ENCODE measurements at regions not wholly inside any gene's neighbourhood (a gene's known extent, or its start where the extent isn't known, plus 50 kb on each side); places are given as distances from the start of the nearest gene placed in this dataset.

GRCh38 chr2:64326578-64327050 is 127.3 kb upstream of the LGALSL start:
- Mint-ChIP-seq H3K4me3 (peak overlapping the region; percentile 77 to 93 (median 88)), H3K9me3 (no peaks in the 10 kb centered on the region)

GRCh38 chr2:64327129-64327509 is 126.8 kb upstream of the LGALSL start:
- H3K9me3 Mint-ChIP-seq, result no peaks in the 10 kb centered on the region
- peaks cover 75 to 77% of the 10 kb centered on the region in 2 donors for H3K4me1 Mint-ChIP-seq

More at GRCh38 chr2:64326578-64327050, 127.3 kb upstream of the LGALSL start:
- Mint-ChIP-seq H3K27me3 (ENCODE audit: low read depth in 3 of 3) (peaks cover 0 to 7% (median 4%) of the 10 kb centered on the region in 3 donors), H3K27ac (peak overlapping the region; percentile 88 to 97 (median 94)), H3K36me3 (peaks cover 0 to 4% (median 0%) of the 10 kb centered on the region in 3 donors), H3K4me1 (peaks cover 77 to 82% of the 10 kb centered on the region in 2 donors)
- no peak for DNase-seq

GRCh38 chr2:64327510-64328414 is 126.2 kb upstream of the LGALSL start:
- H3K9me3 Mint-ChIP-seq, result no peaks in the 10 kb centered on the region
- peaks cover 0 to 4% (median 0%) of the 10 kb centered on the region in 3 donors for H3K36me3 Mint-ChIP-seq
- H3K4me1 Mint-ChIP-seq, result peaks cover 68 to 71% of the 10 kb centered on the region in 2 donors
- H3K27me3 Mint-ChIP-seq (ENCODE audit: low read depth in 3 of 3), result peaks cover 0 to 4% (median 3%) of the 10 kb centered on the region in 3 donors
- DNase-seq, result peak; percentile 42 to 57 (median 52)
- H3K27ac Mint-ChIP-seq, result peak overlapping the region; percentile 80 to 97 (median 91)
- peak overlapping the region; percentile 75 to 93 (median 77) for H3K4me3 Mint-ChIP-seq

More at GRCh38 chr2:64327129-64327509, 126.8 kb upstream of the LGALSL start:
- Mint-ChIP-seq H3K27ac (peak overlapping the region; percentile 80 to 97 (median 91)), H3K4me3 (peak overlapping the region; percentile 75 to 93 (median 85)), H3K36me3 (peaks cover 0 to 4% (median 0%) of the 10 kb centered on the region in 3 donors), H3K27me3 (ENCODE audit: low read depth in 3 of 3) (peaks cover 0 to 7% (median 4%) of the 10 kb centered on the region in 3 donors)
- DNase-seq, result no peak

- Mint-ChIP-seq H3K36me3 (peaks cover 0 to 4% (median 0%) of the 10 kb centered on the region in 3 donors), H3K9me3 (no peaks in the 10 kb centered on the region), H3K27me3 (ENCODE audit: low read depth in 3 of 3) (peaks cover 2 to 4% (median 3%) of the 10 kb centered on the region in 3 donors), H3K4me1 (peaks cover 62 to 64% of the 10 kb centered on the region in 2 donors), H3K4me3 (peak overlapping the region; percentile 75 to 93 (median 77)), H3K27ac (peak overlapping the region; percentile 80 to 97 (median 91))
- no peak for DNase-seq
Observed at GRCh38 chr2:64328415-64328722, 125.6 kb upstream of the LGALSL start.

- Mint-ChIP-seq H3K4me3 (no peak overlapping the region), H3K4me1 (peaks cover 58 to 61% of the 10 kb centered on the region in 2 donors), H3K36me3 (peaks cover 0 to 4% (median 0%) of the 10 kb centered on the region in 3 donors), H3K9me3 (no peaks in the 10 kb centered on the region), H3K27ac (peak overlapping the region in 3 of 6 donors; percentile 12 to 97 (median 42)), H3K27me3 (ENCODE audit: low read depth in 3 of 3) (peaks cover 2 to 4% (median 3%) of the 10 kb centered on the region in 3 donors)
- DNase-seq, result no peak
Observed at GRCh38 chr2:64328756-64329155, 125.2 kb upstream of the LGALSL start.

- DNase-seq, result no peak
- Mint-ChIP-seq H3K4me1 (peaks cover 47 to 50% of the 10 kb centered on the region in 2 donors), H3K4me3 (no peak overlapping the region), H3K9me3 (no peaks in the 10 kb centered on the region), H3K27me3 (ENCODE audit: low read depth in 3 of 3) (peaks cover 2 to 4% (median 3%) of the 10 kb centered on the region in 3 donors), H3K36me3 (peaks cover 0 to 4% (median 0%) of the 10 kb centered on the region in 3 donors), H3K27ac (peak overlapping the region in 2 of 6 donors; percentile 29 to 76)
Observed at GRCh38 chr2:64329848-64330247, 124.1 kb upstream of the LGALSL start.

GRCh38 chr2:64330281-64331113 is 123.5 kb upstream of the LGALSL start:
- Mint-ChIP-seq H3K4me1 (peaks cover 41 to 43% of the 10 kb centered on the region in 2 donors), H3K27me3 (ENCODE audit: low read depth in 3 of 3) (peaks cover 2 to 4% (median 3%) of the 10 kb centered on the region in 3 donors), H3K9me3 (no peaks in the 10 kb centered on the region), H3K27ac (peak overlapping the region in 5 of 6 donors; percentile 58 to 85 (median 70)), H3K36me3 (peaks cover 0 to 4% (median 0%) of the 10 kb centered on the region in 3 donors), H3K4me3 (peak overlapping the region in 4 of 5 donors; percentile 54 to 75 (median 57))
- DNase-seq, result peak; percentile 71 to 77 (median 73)

GRCh38 chr2:64331114-64331645 is 122.8 kb upstream of the LGALSL start:
- Mint-ChIP-seq H3K9me3 (no peaks in the 10 kb centered on the region), H3K36me3 (peaks cover 0 to 4% (median 0%) of the 10 kb centered on the region in 3 donors), H3K27me3 (ENCODE audit: low read depth in 3 of 3) (peaks cover under 1 to 4% (median 2%) of the 10 kb centered on the region in 3 donors), H3K4me1 (peaks cover 34 to 36% of the 10 kb centered on the region in 2 donors), H3K27ac (peak overlapping the region in 2 of 6 donors; percentile 58 to 85), H3K4me3 (no peak overlapping the region)
- DNase-seq, result no peak

GRCh38 chr2:64331849-64332699 is 121.9 kb upstream of the LGALSL start:
- H3K36me3 Mint-ChIP-seq, result peaks cover 0 to 4% (median 0%) of the 10 kb centered on the region in 3 donors
- no peak overlapping the region for H3K4me3 Mint-ChIP-seq
- no peak for DNase-seq
- H3K9me3 Mint-ChIP-seq, result no peaks in the 10 kb centered on the region
- peak overlapping the region in 1 of 6 donors; percentile 59 for H3K27ac Mint-ChIP-seq
- H3K4me1 Mint-ChIP-seq, result peaks cover 25 to 27% of the 10 kb centered on the region in 2 donors
- H3K27me3 Mint-ChIP-seq (ENCODE audit: low read depth in 3 of 3), result peaks cover 0 to 2% (median 0%) of the 10 kb centered on the region in 3 donors

- Mint-ChIP-seq H3K27ac (no peak overlapping the region), H3K9me3 (no peaks in the 10 kb centered on the region), H3K36me3 (no peaks in the 10 kb centered on the region), H3K4me1 (peaks cover 0 to under 1% of the 10 kb centered on the region in 2 donors), H3K27me3 (ENCODE audit: low read depth in 3 of 3) (peaks cover 0 to 2% (median 0%) of the 10 kb centered on the region in 3 donors), H3K4me3 (no peak overlapping the region)
- DNase-seq, result no peak
Observed at GRCh38 chr2:64336171-64336570, 117.8 kb upstream of the LGALSL start.

- H3K36me3 Mint-ChIP-seq, result no peaks in the 10 kb centered on the region
- H3K27me3 Mint-ChIP-seq (ENCODE audit: low read depth in 3 of 3), result peaks cover 0 to 2% (median 0%) of the 10 kb centered on the region in 3 donors
- H3K4me3 Mint-ChIP-seq, result no peak overlapping the region
- no peak overlapping the region for H3K27ac Mint-ChIP-seq
- no peaks in the 10 kb centered on the region for H3K4me1 Mint-ChIP-seq
- no peak for DNase-seq
- H3K9me3 Mint-ChIP-seq, result no peaks in the 10 kb centered on the region
Observed at GRCh38 chr2:64337314-64337713, 116.6 kb upstream of the LGALSL start.

GRCh38 chr2:64338108-64338507 is 115.9 kb upstream of the LGALSL start:
- no peak for DNase-seq
- H3K27me3 Mint-ChIP-seq (ENCODE audit: low read depth in 3 of 3), result peaks cover 0 to 1% (median 0%) of the 10 kb centered on the region in 3 donors
- H3K36me3 Mint-ChIP-seq, result no peaks in the 10 kb centered on the region
- no peak overlapping the region for H3K27ac Mint-ChIP-seq
- H3K4me3 Mint-ChIP-seq, result no peak overlapping the region
- no peaks in the 10 kb centered on the region for H3K4me1 Mint-ChIP-seq
- H3K9me3 Mint-ChIP-seq, result no peaks in the 10 kb centered on the region

All from immature natural killer cell (primary cell).